ENCODE measurements at regions not wholly inside any gene's neighbourhood (a gene's known extent, or its start where the extent isn't known, plus 50 kb on each side); places are given as distances from the start of the nearest gene placed in this dataset.

DNA sequence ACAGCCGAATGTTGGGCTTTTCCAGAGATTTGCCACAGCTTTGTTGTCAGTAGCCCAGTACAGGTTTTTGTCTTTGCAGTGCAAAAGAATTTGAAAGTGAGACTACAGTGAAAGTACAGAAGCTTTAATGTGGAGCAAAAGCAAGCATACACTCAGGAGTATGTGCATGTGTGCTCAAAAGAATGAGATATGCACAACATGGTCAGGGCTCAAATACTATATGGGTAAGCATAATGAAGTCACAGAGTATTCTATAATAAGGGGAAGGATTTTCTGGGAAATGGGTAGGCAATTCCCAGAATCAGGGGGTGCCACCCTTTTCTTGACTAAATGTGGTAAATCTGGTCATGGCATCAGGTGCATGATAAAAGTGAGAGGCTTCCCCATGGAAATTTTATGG, 72.1 kb upstream of the SULT1C3 start:
- H3K27ac ChIP-seq = no peak overlapping the region
- TF ChIP-seq, protein P1, sequence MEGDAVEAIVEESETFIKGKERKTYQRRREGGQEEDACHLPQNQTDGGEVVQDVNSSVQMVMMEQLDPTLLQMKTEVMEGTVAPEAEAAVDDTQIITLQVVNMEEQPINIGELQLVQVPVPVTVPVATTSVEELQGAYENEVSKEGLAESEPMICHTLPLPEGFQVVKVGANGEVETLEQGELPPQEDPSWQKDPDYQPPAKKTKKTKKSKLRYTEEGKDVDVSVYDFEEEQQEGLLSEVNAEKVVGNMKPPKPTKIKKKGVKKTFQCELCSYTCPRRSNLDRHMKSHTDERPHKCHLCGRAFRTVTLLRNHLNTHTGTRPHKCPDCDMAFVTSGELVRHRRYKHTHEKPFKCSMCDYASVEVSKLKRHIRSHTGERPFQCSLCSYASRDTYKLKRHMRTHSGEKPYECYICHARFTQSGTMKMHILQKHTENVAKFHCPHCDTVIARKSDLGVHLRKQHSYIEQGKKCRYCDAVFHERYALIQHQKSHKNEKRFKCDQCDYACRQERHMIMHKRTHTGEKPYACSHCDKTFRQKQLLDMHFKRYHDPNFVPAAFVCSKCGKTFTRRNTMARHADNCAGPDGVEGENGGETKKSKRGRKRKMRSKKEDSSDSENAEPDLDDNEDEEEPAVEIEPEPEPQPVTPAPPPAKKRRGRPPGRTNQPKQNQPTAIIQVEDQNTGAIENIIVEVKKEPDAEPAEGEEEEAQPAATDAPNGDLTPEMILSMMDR (conservative IDR thresholded peaks at IDR 0.05) = no peak

DNA sequence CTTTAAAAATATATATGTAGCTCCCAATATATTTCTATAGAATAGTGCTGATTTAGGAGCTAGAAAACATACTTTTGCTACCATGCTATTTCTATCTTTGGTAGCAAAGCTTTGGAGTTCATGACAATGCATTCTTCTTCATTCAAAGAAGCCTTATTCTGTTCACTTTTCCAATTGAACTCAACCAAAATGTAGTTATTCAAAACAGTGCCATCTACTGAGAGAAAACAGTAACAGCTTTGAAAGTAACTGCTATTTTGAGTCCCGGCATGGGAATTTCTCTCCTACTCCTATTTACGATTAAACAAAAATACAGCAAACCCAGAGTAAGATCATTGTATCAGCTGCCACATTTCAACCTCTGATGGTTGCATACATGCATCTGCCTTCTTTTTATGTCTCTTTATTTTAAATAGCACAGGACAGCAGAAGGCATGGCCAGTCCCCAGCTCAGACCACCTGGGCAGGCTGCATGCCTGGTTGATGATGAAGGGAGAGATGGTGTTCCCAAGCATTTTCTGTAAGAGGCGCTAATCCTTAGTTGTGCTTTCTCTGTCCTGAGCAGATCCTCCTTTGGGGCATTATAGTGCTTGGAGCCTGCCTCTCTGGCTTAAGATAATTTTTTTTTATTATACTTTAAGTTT, 69.7 kb upstream of the SULT1C3 start:
- TF ChIP-seq, protein P1 (conservative IDR thresholded peaks at IDR 0.05) = peak; percentile 76

DNA sequence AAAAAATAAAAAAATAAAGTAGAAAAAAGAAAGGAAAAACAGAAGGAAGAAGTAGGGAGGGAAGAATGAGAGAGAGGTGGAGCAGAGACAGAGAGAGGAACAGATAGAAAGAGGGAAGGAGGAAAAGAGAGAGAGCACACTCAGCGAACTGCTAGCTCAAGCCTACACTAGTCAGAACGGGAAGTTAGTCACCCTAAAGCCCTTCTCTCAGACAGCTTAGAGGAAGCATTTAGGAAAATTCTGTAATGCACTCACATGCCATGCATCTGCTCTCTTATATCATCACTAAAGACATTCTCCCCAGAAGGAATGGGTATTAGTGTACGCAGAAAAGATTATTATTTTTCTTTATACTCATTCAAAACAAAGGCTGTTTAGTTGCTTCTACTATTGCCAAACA, 68.1 kb upstream of the SULT1C3 start:
- no peak overlapping the region for H3K27ac ChIP-seq
- TF ChIP-seq, protein P1 (conservative IDR thresholded peaks at IDR 0.05) = no peak

More for the DNA sequence above, 69.7 kb upstream of the SULT1C3 start:
- H3K27ac ChIP-seq = no peak overlapping the region

DNA sequence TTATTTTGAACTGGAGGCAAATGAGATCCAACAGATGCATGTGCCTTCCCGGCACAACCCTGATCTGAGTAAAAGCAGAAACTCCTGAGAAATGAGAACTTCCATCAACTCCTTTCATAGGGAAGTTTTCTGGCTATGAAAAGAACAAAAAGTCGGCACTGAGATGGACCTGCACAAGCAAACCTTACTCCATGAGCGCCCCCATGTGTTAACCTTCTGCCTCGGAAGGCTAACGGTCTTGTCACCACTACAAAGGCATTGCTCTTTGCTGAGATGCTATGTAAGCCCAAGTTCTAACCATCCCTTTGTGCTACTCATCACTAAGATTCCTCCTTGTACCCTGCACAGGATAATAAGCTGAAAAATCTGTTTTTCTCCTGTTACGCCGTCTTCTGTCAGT, 57.3 kb upstream of the SULT1C3 start:
- H3K27ac ChIP-seq = no peak overlapping the region
- TF ChIP-seq, protein P1 (conservative IDR thresholded peaks at IDR 0.05) = peak; percentile 63

DNA sequence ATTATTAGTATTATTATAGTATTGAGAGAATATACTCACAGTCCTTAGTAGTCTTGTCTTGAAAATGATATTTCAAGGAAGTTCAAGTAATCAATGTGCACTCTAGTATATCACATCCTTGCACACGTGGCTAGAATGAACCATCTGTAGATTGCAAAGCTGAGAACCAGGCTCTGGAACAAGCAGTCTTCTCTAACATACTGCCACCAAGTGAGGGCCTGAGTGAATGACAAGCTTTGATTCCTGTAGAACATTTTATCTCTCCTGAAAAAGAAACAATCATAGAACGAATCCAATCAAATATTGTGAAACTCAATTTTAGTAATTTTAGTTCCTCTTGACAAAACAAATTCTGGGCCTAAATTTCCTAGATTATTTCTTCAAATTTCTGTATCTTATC, 55.3 kb upstream of the SULT1C3 start:
- no peak overlapping the region for H3K27ac ChIP-seq
- TF ChIP-seq, protein P1 (conservative IDR thresholded peaks at IDR 0.05) = peak; percentile 70

DNA sequence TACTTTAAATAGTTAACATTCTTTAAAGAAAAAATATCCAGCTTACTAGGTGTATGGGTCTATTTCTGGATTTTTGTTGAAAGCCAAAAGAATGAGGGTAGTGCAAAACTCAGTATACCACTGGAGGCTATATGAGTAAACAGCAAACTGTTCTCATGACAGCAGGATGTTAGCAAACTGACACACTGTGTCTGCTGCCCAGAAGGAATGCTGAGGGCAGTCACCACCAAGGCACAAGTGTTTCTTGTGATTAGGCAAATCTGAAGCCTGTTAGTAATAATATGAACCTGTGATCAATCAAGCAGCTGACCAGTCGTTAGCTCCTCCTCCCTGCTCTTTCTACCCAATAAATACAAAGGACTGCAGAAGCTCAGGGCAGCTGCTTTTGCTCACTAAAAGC, 50.5 kb upstream of the SULT1C3 start:
- H3K27ac ChIP-seq = no peak overlapping the region
- TF ChIP-seq, protein P1 (conservative IDR thresholded peaks at IDR 0.05) = no peak

Data from VCaP (cell line).